DND-41 (cell line): ENCODE measurements at regions not wholly inside any gene's neighbourhood (a gene's known extent, or its start where the extent isn't known, plus 50 kb on each side); places are given as distances from the start of the nearest gene placed in this dataset.

Source experiments
- EZH2 ChIP-seq: IDR thresholded peaks from 3 replicates; pipeline ENCODE4 v1.6.1; 2012; ENCODE audit warnings: borderline replicate concordance, low read depth, mild to moderate bottlenecking, moderate library complexity, low read length, inconsistent platforms; ENCODE audit not compliant: severe bottlenecking
- TF ChIP-seq, protein P1 (sequence below): IDR thresholded peaks from 2 replicates; pipeline ENCODE4 v1.5.1; 2012; ENCODE audit warnings: borderline replicate concordance, low read length, moderate library complexity, mild to moderate bottlenecking; ENCODE audit not compliant: poor library complexity, severe bottlenecking; ENCODE audit errors: extremely low read depth

DNA sequence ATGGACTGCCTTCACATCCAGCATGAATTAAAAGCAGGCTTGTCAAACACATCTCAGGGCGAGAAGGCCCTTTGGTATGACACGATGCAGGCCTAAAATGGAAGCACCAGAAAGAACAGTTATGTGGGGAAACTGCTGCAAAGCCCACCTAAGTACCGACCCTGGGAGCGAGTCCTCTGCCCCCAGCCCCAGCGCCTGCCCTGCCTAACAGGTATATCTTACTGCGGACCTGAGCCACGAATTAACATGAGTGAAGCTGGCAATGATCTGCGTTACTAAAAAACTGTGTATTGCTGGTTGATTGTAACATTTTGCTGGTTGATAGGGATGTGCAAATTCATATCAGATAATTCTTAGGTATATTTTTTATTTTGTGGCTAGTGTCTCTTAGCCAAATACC lies 441.5 kb downstream of the ZNF516 start:
- TF ChIP-seq, protein P1, sequence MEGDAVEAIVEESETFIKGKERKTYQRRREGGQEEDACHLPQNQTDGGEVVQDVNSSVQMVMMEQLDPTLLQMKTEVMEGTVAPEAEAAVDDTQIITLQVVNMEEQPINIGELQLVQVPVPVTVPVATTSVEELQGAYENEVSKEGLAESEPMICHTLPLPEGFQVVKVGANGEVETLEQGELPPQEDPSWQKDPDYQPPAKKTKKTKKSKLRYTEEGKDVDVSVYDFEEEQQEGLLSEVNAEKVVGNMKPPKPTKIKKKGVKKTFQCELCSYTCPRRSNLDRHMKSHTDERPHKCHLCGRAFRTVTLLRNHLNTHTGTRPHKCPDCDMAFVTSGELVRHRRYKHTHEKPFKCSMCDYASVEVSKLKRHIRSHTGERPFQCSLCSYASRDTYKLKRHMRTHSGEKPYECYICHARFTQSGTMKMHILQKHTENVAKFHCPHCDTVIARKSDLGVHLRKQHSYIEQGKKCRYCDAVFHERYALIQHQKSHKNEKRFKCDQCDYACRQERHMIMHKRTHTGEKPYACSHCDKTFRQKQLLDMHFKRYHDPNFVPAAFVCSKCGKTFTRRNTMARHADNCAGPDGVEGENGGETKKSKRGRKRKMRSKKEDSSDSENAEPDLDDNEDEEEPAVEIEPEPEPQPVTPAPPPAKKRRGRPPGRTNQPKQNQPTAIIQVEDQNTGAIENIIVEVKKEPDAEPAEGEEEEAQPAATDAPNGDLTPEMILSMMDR, result no peak
- TF ChIP-seq EZH2, result no peak
